ENCODE measurements at regions not wholly inside any gene's neighbourhood (a gene's known extent, or its start where the extent isn't known, plus 50 kb on each side); places are given as distances from the start of the nearest gene placed in this dataset.
"Not testable (repeated sequence)": the region's sequence is repeated elsewhere in the genome, so short reads cannot be mapped to it uniquely, and the experiment has no call there.

- DNase-seq (ENCODE audit: low spot score): no peak
Measured at GRCh38 chrX:139475432-139475831, 55.1 kb upstream of the F9 start.

GRCh38 chrX:139461945-139462344, 68.6 kb upstream of the F9 start:
- DNase-seq (ENCODE audit: low spot score): not testable (repeated sequence)

GRCh38 chrX:139454743-139455142, 75.8 kb upstream of the F9 start:
- no peak for DNase-seq (ENCODE audit: low spot score)

- peak; percentile 1 for DNase-seq (ENCODE audit: low spot score)
Measured at GRCh38 chrX:139448996-139449395, 81.5 kb upstream of the F9 start.

GRCh38 chrX:139446832-139447231, 83.7 kb upstream of the F9 start:
- DNase-seq (ENCODE audit: low spot score): no peak

GRCh38 chrX:139429913-139430312, 100.6 kb upstream of the F9 start:
- DNase-seq (ENCODE audit: low spot score): peak; percentile 14

- no peak for DNase-seq (ENCODE audit: low spot score)
Measured at GRCh38 chrX:139423186-139423585, 107.4 kb upstream of the F9 start.

GRCh38 chrX:139398258-139398657, 132.3 kb upstream of the F9 start:
- DNase-seq (ENCODE audit: low spot score): not testable (repeated sequence)

GRCh38 chrX:139388254-139388653, 142.3 kb upstream of the F9 start:
- DNase-seq (ENCODE audit: low spot score): no peak

GRCh38 chrX:139382529-139382928, 148.0 kb upstream of the F9 start:
- peak; percentile 9 for DNase-seq (ENCODE audit: low spot score)

- not testable (repeated sequence) for DNase-seq (ENCODE audit: low spot score)
Measured at GRCh38 chrX:139376547-139376946, 154.0 kb upstream of the F9 start.

GRCh38 chrX:139360356-139360755, 170.2 kb upstream of the F9 start:
- no peak for DNase-seq (ENCODE audit: low spot score)

GRCh38 chrX:139342594-139342991, 187.9 kb upstream of the F9 start:
- not testable (repeated sequence) for DNase-seq (ENCODE audit: low spot score)

GRCh38 chrX:139341855-139342593, 188.5 kb upstream of the F9 start:
- DNase-seq (ENCODE audit: low spot score): not testable (repeated sequence)

- DNase-seq (ENCODE audit: low spot score): no peak
Measured at GRCh38 chrX:139332441-139332840, 198.1 kb upstream of the F9 start.

- no peak for DNase-seq (ENCODE audit: low spot score)
Measured at GRCh38 chrX:139327355-139327754, 203.2 kb upstream of the F9 start.

GRCh38 chrX:139324756-139325155, 205.8 kb upstream of the F9 start:
- DNase-seq (ENCODE audit: low spot score): no peak

- DNase-seq (ENCODE audit: low spot score): not testable (repeated sequence)
Measured at GRCh38 chrX:139320661-139321354, 209.7 kb upstream of the F9 start.

- not testable (repeated sequence) for DNase-seq (ENCODE audit: low spot score)
Measured at GRCh38 chrX:139306675-139307074, 223.9 kb upstream of the F9 start.

- peak; percentile 75 for DNase-seq (ENCODE audit: low spot score)
Measured at GRCh38 chrX:139304471-139304870, 226.1 kb upstream of the F9 start.

GRCh38 chrX:139299309-139299708, 231.2 kb upstream of the F9 start:
- DNase-seq (ENCODE audit: low spot score): no peak

GRCh38 chrX:139298437-139298836, 232.1 kb upstream of the F9 start:
- DNase-seq (ENCODE audit: low spot score): no peak

- DNase-seq (ENCODE audit: low spot score): no peak
Measured at GRCh38 chrX:139297638-139298037, 232.9 kb upstream of the F9 start.

- DNase-seq (ENCODE audit: low spot score): no peak
Measured at GRCh38 chrX:139293991-139294390, 236.5 kb upstream of the F9 start.

Data from SW480 (cell line).